COLO668 (cell line): ENCODE measurements at regions not wholly inside any gene's neighbourhood (a gene's known extent, or its start where the extent isn't known, plus 50 kb on each side); places are given as distances from the start of the nearest gene placed in this dataset.

Source experiments
- DNase-seq: peaks from one replicate; lab custom pipeline; 2025; ENCODE audit not compliant: unreplicated experiment; lab: John Stamatoyannopoulos, UW

- DNase-seq, result no peak
Measured at GRCh38 chr9:108212184-108212583, 643.6 kb downstream of the ACTL7B start.

DNA sequence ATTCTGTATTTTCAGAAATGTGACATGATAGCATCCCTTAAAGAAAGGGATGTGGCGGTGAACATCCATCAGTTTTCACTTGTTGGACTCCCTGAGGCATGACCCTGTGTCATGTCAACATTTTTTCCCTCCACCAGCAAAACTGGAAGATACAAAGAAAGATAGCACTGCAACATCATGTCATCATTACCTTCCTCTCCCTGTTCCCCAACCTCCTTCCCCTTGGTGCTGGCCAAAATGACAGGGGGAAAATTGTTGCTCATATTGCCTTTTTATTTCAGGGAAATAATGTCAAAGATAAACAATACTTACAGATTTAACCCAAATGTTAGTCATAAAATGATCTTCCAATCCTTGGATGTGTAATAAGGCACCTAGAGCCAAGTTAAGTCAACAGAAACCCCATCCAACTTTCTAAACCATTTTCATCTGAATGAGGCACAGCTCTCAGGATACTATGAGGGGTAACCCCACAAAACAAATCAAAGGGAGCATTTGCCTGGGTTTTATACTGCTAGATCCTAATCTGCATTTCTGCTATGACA lies 644.3 kb downstream of the ACTL7B start:
- no peak for DNase-seq

DNA sequence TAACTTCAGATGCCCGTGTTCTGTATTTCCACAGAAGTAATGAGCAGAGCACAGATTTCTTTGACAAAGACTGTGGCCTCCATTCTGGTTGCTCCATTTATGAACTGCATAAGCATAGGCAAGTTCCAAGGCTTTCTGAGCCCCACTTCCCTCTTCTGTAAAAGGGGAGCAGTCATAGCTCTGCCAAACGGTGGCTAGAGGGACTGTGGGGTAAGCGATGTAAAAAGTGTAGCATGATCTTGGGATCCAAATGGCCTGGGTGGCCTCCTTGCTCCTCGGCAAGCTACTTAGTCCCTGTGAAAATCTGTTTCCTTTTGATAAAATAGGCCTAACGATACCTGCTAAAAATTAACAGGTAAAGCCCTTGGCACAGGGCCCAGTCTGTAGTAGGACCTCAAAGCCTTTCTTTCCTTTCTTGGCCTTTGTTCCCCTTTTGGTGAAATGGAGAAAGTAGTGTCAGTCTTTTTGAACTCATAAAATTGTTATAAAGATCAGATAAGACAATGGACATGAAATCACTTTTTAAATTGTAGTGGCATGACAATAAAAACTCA lies 646.6 kb downstream of the ACTL7B start:
- no peak for DNase-seq

- DNase-seq, result no peak
Measured at GRCh38 chr9:108207561-108208165, 648.1 kb downstream of the ACTL7B start.

DNA sequence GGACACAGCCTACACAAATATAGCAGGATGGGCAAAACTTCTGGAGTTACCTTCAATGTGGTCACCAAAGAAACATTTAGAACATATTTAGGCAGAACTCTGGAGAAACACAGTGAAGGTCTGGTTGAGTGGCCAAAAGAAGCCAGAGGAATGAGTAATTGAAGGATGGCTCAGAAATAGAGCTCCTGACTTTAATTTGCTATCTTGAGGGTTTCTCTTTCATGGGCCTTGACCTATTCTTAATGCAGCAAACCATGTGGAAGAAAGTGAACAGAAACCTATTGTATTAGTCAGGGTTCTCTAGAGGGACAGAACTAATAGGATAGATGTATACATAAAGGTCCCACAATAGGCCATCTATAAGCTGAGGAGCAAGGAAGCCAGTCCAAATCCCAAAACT lies 650.5 kb downstream of the ACTL7B start:
- DNase-seq, result no peak

- no peak for DNase-seq
Measured at GRCh38 chr9:108197899-108198298, 657.9 kb downstream of the ACTL7B start.

GRCh38 chr9:108197008-108197365 lies 658.8 kb downstream of the ACTL7B start:
- DNase-seq, result no peak

GRCh38 chr9:108196332-108197007 lies 659.3 kb downstream of the ACTL7B start:
- no peak for DNase-seq

DNA sequence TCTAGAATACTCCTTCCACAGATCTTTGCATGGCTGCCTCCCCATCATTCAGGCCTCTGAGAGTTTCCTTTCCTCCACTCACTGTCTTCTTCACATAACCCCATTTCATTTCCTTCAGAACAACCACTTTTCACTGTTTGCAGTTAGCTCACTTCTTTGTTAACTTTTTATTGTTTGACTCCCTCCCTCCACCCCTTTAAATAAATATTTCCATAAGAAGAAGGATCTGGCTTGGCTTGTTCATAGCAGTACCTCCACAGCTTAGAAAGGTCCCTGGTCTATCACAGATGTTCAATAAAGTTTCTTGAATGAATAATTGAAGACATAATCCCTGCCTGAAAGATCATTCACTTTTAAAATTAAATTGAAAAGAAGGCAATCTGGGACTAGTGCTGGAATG lies 661.6 kb downstream of the ACTL7B start:
- DNase-seq, result no peak

DNA sequence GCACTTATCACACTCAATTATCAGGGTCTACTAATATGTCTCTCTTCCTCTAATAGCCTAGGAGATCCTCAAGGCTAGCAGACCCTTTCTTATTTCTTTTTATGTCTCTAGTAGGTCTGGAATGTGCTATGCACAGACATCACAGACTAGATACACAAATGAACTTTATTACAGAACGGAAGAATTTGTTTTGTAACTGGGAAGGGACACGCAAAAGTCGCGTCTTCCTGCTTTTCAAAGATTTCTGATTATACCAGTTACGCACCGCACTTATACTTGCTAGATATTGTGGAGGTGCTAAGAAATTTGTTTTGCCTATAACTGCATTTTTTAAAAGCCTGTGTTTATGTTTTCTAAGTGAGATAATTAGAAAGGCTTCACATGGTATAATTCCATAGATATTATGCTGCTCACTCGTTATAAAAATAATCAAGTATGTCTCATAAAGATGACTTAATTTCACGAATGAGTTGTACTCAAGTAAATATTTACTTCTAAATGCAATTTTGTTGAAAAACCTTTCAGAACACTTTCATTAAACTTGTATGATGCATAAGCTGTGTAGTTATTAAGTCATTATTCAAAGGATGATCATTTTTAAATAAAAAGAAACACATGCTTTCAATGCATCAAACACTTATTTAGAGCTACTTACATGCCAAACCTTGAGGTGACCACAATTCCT lies 662.6 kb downstream of the ACTL7B start:
- no peak for DNase-seq

DNA sequence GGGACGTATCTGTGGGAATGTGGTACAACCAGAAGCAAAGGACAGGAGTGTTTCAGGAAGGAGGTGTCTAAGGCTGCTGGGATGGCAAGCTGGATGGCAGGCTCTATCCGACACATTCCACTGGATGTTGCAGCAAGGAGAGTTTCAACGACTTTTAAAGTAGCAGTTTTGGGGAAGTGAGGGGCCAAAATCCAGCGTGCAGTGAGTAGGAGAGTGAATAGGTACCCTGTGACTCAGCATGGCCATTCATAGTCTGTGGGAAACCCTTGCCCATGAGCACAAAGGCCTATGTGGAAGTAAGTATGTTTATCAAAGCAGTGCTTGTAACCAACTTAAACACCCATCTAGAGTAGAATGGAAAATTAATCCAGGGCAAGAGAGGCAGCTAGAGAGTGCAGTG lies 664.7 kb downstream of the ACTL7B start:
- no peak for DNase-seq

DNA sequence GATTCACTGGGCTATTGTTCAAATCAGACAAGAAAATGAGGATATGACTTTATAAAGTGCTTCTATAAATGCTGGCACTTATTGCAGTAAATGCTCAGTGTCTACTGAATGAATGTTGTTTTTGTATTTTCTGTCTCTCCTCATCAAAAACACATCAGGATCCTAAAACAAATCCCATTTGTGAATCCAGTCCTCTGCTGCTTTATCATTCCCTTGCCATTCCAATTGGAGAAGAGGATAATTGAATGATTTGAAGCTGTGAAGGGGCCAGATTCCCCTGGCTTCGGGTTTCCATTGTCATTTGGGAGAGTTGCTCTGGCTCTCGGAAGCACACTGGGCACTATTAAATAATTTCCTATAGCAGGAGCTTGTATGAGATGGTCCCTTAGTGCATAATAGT lies 666.8 kb downstream of the ACTL7B start:
- no peak for DNase-seq

DNA sequence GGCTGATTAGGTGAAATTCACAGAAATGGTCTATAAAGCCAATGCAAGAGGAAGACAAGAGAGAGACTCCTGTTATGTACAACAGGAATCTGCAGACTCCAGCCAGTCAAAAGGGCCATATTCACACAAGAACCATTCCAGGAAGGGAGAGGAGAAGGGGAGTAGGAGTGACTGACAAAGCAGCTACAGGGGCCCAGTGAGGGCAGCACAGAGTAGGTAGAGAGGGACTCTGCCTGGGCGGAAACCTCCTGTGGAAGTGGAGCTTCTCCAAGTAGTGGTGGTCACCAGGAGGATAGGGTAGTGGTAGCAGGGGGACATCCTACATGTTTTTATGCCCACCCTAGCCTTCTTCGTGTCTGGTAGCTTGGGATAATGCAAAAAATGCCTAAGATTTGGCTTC lies 667.3 kb downstream of the ACTL7B start:
- DNase-seq, result no peak

DNA sequence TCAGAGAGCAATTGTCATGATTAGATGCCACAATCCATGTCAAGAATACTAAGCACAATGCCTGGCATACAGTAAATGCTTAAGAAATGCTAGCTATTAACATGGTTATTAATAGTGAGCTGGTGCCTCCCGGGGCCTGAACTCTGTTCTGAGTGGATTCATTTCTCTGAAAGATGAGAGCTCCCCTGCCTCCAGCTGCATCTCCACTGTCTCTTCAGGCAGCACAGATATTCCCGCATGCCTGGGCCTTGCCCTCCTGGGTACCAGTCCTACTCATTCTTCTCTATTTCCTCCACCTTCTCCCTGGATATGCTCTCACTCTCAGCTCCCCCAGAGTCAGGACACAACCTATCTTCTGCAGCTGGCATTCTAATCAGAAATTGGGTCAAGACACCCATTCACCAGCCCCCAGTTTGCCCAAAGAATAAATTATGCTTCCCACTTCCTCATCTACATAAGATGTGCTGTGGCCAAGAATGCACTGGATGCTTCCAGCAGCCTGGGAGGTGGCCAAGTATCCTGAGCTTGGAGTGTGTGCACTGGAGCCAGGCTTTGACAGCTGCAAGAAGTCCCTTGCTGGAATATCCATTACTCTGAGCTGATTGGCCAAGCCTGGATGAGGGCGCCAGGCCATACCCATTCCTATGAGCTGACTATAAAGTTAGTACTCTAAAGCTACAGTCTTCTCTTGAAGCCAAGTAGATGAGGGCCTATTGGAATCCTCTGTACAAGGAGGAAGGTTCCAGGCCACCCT lies 669.0 kb downstream of the ACTL7B start:
- no peak for DNase-seq

DNA sequence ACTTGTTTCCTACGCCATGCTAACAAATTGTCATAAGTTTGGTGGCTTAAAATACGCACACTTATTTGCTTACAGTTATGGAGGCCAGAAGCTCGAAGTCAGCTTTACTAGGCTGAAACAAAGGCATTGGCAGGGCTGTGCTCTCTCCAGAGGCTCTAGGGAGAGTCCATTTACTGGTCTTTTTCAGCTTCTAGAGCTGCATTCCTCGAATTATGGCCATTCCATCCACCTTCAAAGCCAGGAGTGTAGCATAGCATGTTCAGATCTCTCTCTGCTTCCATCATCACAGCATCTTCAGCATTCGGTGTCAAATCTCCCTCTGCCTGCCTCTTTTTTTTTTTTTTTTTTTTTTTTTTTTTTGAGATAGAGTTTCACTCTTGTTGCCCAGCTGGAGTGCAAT lies 670.2 kb downstream of the ACTL7B start:
- DNase-seq, result no peak

DNA sequence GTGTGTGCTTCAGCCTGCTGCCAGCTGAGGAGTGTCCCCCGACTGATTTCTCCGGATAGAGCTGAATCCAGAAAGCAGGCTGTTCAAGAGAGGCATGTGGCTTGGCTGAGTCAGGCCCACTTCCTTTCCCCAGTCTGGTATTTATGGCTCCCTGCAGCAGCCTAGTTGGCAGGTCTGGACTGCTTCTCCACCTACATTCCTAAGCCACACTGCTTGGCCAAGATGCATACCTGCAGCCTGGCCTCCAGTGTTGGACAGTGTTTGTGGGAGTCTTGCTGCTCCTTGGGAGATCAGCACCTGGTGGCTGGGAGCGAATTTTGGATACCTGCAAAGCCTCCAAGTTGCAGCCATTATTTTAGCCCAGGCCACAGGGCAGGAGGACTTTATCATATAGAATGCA lies 670.8 kb downstream of the ACTL7B start:
- DNase-seq, result no peak

DNA sequence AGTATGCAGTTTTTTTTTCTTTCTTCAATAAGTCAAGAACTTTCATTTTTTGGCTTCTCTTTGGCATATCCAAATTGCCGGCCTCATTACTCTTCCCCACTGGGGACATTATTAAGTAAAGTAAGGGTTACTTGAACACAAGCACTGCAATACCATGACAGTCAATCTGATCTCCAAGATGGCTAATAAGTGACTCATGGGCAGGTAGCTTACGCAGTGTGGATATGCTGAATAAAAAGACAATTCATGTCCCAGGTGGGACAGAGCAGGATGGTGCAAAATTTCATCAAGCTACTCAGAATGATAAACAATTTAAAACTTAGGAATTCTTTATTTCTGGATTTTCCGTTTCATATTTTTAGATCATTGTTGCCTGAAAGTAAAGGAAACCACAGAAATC lies 671.8 kb downstream of the ACTL7B start:
- DNase-seq, result no peak

GRCh38 chr9:108182950-108183381 lies 672.8 kb downstream of the ACTL7B start:
- DNase-seq, result no peak

DNA sequence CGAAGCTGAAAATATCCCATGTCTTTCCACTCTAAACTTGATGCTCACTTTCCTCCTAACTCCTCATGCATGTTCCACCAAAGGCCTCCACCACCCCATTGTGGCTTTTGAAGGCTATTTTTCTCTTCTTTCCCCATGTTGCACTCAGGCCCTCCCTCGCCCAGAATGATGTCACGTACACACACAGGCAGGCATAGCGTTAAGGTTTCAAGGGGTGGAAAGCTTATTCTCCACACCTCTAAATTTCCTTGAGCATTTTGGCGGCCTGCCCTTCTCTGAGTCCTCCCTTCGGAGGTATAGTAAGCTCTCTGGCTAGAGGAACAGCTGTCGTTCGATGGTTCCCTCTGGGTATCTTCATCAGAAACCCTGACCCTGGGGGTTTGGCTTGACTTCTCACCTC lies 673.5 kb downstream of the ACTL7B start:
- DNase-seq, result no peak

DNA sequence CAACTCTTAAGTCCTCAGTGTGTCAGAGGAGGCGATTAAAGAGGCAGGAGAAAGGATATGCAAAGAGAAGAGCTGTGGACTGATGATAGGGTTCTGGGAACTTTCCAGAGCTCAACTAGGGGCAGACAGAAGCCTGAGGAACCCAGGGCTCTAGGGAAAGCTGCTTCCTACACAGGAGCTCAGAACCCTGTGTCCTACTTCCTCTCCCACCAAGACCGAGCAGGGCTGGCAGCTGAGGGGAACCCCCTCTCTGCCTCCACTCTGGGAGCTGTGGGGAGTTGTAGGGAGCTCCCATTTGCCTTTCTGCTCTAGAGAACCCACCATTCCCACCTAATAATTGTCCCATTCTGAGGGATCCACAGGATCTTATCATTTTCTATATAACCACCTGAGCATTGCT lies 674.3 kb downstream of the ACTL7B start:
- no peak for DNase-seq

DNA sequence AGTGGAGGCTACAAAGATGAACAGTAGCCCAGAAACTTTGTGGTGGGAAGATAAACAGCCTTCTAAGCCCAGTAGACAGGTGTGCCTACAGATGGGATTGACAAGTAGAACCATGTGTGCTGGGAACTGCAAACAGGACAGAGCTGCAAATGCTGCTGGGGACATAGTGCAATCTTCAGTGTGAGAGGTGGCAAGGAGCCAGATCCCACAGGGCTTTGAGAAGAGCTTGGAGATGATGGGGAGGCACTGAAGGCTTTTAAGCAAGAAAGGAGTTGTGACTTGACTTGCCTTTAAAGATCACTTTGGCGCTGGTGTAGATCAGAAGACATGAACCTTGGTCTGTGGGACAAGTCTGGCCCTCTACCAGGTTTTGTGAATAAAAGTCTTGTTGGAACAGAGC lies 675.2 kb downstream of the ACTL7B start:
- DNase-seq, result peak; percentile 30
